GM08714 (cell line): ENCODE measurements at regions not wholly inside any gene's neighbourhood (a gene's known extent, or its start where the extent isn't known, plus 50 kb on each side); places are given as distances from the start of the nearest gene placed in this dataset.

Experiments
- H3K4me3 ChIP-seq: fragments of 200-500 bp; sonication (Bioruptor generic); 2 replicates; pipeline ENCODE4 v1.5.1; 2014; ENCODE audit warnings: mild to moderate bottlenecking, low read length, inconsistent platforms
- ZNF274 ChIP-seq: IDR thresholded peaks from 2 replicates; pipeline ENCODE4 v1.6.1; 2012; ENCODE audit warnings: mild to moderate bottlenecking, low read depth, low read length

DNA sequence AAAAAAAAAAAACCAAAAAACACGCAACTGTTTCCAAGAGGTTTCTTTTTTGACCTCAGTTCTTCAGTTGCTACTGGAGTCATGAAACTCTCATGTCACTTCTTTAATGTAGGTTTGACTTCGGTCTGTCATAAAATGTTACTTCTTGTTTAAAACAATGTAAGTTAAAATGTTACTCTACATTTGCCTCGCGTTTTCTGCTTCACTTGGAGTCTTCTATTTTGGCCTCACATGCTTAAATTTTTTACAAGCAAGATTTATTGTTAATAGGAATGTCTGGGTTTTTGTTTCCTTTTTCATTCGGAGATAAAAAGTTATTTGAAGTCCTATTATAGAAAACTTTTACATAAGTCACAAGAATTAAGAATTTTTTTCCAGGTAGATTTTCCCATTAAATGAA, 880.2 kb downstream of the LTN1 start:
- TF ChIP-seq ZNF274 = no peak
- H3K4me3 ChIP-seq = no peak overlapping the region

DNA sequence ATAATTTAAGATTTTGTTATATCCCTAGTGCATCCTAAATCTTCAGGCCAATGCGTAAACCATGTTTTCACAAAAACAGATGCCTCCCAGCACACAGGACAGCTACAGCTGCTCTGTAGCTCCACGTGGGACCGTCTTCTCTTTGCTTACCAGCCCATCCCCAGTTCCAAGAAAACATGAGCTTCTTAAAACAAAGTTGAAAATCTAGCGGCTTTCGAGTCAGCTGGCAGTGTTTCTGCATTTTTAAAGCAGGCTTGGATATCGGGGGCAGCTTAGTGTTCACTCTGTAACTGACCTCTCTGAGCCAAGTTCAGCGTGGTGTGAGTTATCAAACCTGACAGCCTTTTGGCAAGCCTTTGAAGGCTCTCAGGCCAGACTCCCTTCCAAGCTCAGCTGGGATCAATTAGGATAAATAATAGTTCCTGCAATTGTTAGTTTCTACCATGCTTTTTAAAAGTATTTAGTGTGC, 881.5 kb downstream of the LTN1 start:
- TF ChIP-seq ZNF274 = no peak
- H3K4me3 ChIP-seq = no peak overlapping the region

- H3K4me3 ChIP-seq = no peak overlapping the region
- TF ChIP-seq ZNF274 = no peak
Measured at GRCh38 chr21:28110716-28111115, 882.0 kb downstream of the LTN1 start.

DNA sequence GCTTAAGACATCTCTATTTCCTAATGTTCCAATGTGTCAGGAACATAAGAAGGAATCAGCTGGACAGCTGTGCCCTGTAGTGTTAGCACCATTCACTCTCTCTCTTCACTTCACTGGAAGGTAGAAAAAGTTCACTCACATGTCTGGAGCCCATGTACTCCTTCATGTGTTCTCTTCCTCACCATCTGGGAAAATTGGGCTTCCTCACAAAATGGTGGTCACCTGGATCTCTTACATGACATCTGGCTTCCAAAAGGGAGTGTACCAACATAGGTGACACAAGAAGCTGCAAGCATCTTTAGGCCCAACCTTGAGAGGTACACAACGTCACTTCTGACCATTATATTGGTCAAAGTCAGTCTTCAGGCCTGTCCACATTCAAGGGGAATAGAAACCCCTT, 882.6 kb downstream of the LTN1 start:
- no peak for TF ChIP-seq ZNF274
- no peak overlapping the region for H3K4me3 ChIP-seq

DNA sequence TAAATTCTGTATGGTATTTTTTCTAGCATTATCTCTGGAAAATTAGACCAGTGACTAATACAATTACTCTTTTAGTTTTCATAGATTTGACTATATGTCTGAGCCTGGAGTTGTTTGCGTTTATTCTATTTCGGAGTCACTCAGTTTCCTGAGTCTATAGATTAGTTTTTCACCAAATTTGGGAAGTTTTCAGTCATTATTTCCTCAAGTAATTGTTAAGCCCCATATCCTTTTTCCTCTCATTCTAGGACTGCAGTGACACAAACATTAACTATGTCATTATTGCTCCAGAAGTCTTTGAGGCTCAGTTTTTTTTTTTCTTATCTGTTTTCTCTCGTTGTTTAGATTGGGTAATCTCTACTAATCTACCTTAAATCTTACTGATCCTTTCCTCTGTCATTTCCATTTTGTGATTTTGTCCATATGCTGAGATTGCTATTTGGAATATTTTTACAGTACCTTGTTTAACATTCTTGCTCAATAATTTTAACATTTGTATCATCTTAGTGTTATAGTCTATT, 886.2 kb downstream of the LTN1 start:
- TF ChIP-seq ZNF274 = no peak
- no peak overlapping the region for H3K4me3 ChIP-seq

- no peak overlapping the region for H3K4me3 ChIP-seq
- no peak for TF ChIP-seq ZNF274
Measured at GRCh38 chr21:28104346-28104745, 888.3 kb downstream of the LTN1 start.

DNA sequence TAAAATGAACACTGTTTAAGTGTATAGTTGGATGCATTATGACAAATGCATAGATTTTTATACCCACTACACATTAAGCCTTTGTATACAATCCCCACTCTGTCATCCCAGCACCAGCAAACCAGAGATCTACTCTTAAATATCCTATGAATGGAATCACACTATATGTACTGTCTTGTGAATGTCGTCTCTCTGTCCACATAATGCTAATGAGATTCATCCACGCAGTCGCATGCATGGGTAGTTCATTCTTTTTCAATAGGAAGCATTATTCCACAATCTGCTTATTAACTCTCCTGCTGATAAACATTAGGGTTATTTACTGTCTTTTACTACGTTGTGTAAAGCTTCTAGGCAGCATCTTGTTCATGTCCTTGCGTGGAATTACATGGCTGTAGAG, 892.3 kb downstream of the LTN1 start:
- TF ChIP-seq ZNF274 = no peak
- H3K4me3 ChIP-seq = no peak overlapping the region

DNA sequence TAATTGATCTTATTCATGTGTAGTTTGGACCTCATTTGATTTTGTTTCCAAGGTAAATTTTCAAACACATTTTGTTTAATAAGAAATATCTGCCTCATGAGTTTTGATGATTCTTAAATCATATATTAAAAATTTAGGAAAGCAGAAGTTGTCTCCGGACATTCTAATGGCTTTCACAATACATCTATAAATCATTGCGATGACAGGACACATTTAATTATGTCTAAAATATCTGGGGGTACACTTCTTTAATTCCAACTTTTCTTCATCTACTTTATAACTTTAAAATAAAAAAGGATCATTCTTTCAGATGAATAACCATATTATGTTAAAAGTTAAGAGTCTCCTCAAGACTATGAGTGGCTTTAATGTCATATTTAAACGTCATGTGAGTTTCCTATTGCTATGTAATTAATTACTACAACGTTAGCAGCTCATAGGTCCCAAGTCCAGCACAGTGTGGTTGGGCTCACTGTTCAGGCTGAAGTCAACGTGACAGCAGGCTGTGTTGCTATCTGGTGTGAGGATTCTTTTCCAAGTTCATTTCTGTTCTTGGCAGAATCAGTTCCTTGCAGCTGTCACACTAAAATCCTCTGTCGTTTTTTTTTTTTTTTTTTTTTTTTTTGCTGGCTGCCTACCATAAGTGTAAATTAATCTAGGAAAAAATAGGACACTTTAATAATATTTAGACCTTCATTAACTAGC, 893.5 kb downstream of the LTN1 start:
- TF ChIP-seq ZNF274 = no peak
- H3K4me3 ChIP-seq = no peak overlapping the region

GRCh38 chr21:28091466-28091865, 901.2 kb downstream of the LTN1 start:
- no peak overlapping the region for H3K4me3 ChIP-seq
- no peak for TF ChIP-seq ZNF274

- TF ChIP-seq ZNF274 = no peak
- H3K4me3 ChIP-seq = no peak overlapping the region
Measured at GRCh38 chr21:28090546-28090945, 902.1 kb downstream of the LTN1 start.

- H3K4me3 ChIP-seq = no peak overlapping the region
- no peak for TF ChIP-seq ZNF274
Measured at GRCh38 chr21:28089599-28090441, 902.9 kb downstream of the LTN1 start.

DNA sequence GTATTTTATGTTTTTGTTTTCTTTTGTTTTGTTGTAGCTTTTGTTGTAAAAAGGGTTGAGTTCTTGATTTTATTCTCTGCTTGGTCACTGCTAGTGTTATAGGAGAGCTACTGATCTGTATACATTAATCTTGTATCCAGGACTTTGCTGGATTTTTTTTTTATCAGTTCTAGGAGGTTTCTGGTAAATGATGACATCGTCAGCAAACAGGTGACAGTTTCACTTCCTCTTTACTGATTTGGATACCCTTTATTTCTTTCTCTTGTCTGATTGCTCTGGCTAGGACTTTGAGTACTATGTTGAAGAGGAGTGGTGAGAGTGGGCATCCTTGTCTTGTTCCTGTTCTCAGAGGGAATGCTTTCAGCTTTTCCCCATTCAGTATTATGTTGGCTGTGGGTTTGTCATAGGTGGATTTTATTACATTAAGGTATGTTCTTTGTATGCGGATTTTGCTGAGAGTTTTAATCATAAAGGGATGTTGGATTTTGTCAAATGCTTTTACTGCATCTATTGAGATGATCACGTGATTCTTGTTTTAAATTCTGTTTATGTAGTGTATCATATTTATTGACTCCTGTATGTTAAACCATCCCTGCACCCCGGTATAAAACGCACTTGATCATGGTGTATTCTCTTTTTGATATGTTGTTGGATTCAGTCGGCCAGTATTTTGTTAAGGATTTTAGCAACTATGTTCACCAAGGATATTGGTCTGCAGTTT, 905.7 kb downstream of the LTN1 start:
- TF ChIP-seq ZNF274 = no peak
- no peak overlapping the region for H3K4me3 ChIP-seq

DNA sequence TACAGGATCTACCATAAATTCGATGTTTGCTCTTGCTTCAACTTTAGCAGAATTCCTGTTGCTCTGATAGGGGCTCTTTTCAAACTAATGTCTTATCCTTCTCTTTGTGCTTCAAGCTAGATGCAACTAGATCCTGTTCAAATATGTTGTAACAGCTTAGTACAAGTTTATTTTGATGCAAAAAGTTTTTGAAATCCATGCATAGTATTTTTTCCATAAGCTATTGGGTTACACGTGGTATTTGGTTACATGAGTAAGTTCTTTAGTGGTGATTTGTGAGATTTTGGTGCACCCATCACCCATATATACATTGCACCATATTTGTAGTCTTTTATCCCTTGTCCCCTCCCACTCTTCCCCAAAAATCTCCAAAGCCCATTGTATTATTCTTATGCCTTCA, 907.7 kb downstream of the LTN1 start:
- no peak overlapping the region for H3K4me3 ChIP-seq
- TF ChIP-seq ZNF274 = no peak

- no peak for TF ChIP-seq ZNF274
- H3K4me3 ChIP-seq = no peak overlapping the region
Measured at GRCh38 chr21:28083350-28083749, 909.3 kb downstream of the LTN1 start.
